BJ (cell line): ENCODE measurements at regions not wholly inside any gene's neighbourhood (a gene's known extent, or its start where the extent isn't known, plus 50 kb on each side); places are given as distances from the start of the nearest gene placed in this dataset.

Experiments
- CTCF ChIA-PET: fragments of 350-600 bp; formaldehyde crosslinking; extraction: SDS; loops from one replicate; lab custom pipeline; 2021; ENCODE audit warnings: antibody characterized with exemption, inconsistent platforms; lab: Yijun Ruan, JAX
- POLR2A ChIA-PET: fragments of 300-600 bp; sonication (Branson Sonifier 250); formaldehyde crosslinking; extraction: SDS; loops from one replicate; lab custom pipeline; 2021; ENCODE audit warnings: antibody characterized with exemption; lab: Charles Lee
- DNase-seq: peaks from one replicate; pipeline ENCODE4 v3.0.0-alpha.2; 2011; ENCODE audit warnings: low read depth
- H3K27me3 ChIP-seq: 2 replicates; pipeline ENCODE4 v1.6.0; 2011; ENCODE audit warnings: low read length; ENCODE audit not compliant: control insufficient read depth, insufficient read depth
- H3K36me3 ChIP-seq: 2 replicates; pipeline ENCODE4 v1.5.1; 2011; ENCODE audit warnings: low read length; ENCODE audit not compliant: control insufficient read depth, insufficient read depth
- H3K4me3 ChIP-seq: 2 replicates; pipeline ENCODE4 v1.5.1; 2011; ENCODE audit warnings: low read depth, mild to moderate bottlenecking, control low read depth, low read length
- CTCF ChIP-seq: IDR thresholded peaks from 2 replicates; pipeline ENCODE4 v1.5.1; 2011; ENCODE audit warnings: low read depth, mild to moderate bottlenecking, control low read depth, inconsistent platforms, low read length, moderate library complexity; ENCODE audit not compliant: insufficient read depth

DNA sequence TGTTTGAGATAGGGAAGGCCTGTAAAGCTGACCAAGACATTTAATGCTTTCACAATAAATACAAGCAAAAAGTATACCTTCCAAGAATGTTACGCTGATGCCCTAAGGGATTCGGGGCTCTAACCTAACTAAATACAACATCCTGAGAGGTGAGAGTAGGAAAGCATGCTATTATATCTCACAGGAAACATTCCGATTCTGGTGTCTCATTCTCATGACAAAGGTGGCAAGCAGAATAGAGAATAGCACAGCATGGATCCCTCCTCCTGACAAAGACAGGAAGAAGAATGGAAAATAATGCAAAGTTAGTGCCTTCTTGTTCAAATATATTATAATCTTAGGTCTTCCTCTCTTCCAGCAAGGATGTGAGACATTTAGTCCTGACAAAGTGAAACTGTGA, 504.3 kb downstream of the TFEC start:
- Histone ChIP-seq H3K27me3 (no peaks in the 10 kb centered on the region; the same call in 1 of the 2 replicates), H3K36me3 (no peaks in the 10 kb centered on the region), H3K4me3 (no peak overlapping the region)
- DNase-seq, result no peak
- POLR2A ChIA-PET, result no interaction called here
- TF ChIP-seq CTCF, result no peak
- CTCF ChIA-PET, result no interaction called here

- POLR2A ChIA-PET, result no interaction called here
- CTCF ChIA-PET, result interaction anchor here (1.3 kb wide), 1 partner anchor 18 kb away, joined by 3 read pairs; no protein-coding TSS in a partner anchor
- no peaks in the 10 kb centered on the region for H3K27me3 ChIP-seq
- DNase-seq, result no peak
- H3K4me3 ChIP-seq, result no peak overlapping the region
- no peak for TF ChIP-seq CTCF
- no peaks in the 10 kb centered on the region for H3K36me3 ChIP-seq
Observed at GRCh38 chr7:115522174-115522573, 508.4 kb downstream of the TFEC start.

GRCh38 chr7:115516341-115516740, 514.2 kb downstream of the TFEC start:
- CTCF ChIA-PET, result no interaction called here

DNA sequence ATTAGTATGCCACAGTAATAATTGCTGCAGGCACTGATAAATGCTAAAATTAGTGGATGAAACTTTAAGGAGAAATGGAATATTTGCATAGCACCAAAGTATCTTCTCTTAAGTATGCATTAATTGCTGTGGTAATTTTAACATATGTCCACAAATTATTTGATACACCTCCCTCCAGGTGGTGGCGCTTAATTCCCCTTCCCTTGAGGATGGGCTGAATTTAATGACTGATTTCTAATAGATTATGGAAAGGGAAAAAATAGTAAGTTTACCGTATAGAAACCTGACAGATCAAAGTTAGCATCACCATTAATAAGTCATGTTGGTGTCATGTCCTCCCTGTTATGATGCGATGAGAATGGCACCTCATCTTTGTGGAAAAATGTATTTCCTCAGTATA, 519.2 kb downstream of the TFEC start:
- CTCF ChIA-PET, result no interaction called here
- POLR2A ChIA-PET, result no interaction called here
- no peaks in the 10 kb centered on the region for H3K36me3 ChIP-seq
- no peak overlapping the region for H3K4me3 ChIP-seq
- no peak for DNase-seq
- no peak for TF ChIP-seq CTCF
- no peaks in the 10 kb centered on the region for H3K27me3 ChIP-seq

More at GRCh38 chr7:115516341-115516740, 514.2 kb downstream of the TFEC start:
- Histone ChIP-seq H3K4me3 (no peak overlapping the region), H3K36me3 (no peaks in the 10 kb centered on the region), H3K27me3 (no peaks in the 10 kb centered on the region)
- DNase-seq, result no peak
- TF ChIP-seq CTCF, result no peak
- POLR2A ChIA-PET, result no interaction called here

DNA sequence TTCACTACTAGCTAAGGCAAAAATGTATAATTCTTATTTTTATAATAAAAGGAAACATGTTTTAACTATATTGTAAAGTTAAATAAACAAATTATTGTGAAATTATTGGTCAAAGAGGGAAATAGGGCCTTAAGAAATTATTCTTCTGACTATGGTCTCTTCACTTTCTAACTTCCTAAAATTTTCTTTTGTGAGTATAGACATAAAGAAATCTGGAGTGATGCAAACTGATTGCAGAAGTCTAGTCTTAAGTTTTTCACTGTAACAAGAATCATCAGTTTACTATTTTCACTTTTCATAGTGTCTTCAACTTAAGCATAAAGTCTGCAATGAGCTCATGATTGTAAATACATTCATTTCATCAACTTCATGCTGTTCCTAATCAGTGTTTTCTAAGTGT, 525.4 kb downstream of the TFEC start:
- Histone ChIP-seq H3K4me3 (no peak overlapping the region), H3K27me3 (no peaks in the 10 kb centered on the region), H3K36me3 (no peaks in the 10 kb centered on the region)
- POLR2A ChIA-PET, result no interaction called here
- CTCF ChIA-PET, result interaction anchor here (0.6 to 1.2 kb wide), 4 partner anchors 10 to 482 kb away, joined by 3 read pairs; no protein-coding TSS in a partner anchor
- DNase-seq, result no peak
- TF ChIP-seq CTCF, result no peak
